HepG2 (cell line): ENCODE measurements at regions not wholly inside any gene's neighbourhood (a gene's known extent, or its start where the extent isn't known, plus 50 kb on each side); places are given as distances from the start of the nearest gene placed in this dataset.

Source experiments
- ATAC-seq: fragments of 200-7000 bp; cut with Tn5 transposase; 3 replicates; pipeline ENCODE4 v1.9.1; 2020; ENCODE audit warnings: mild to moderate bottlenecking, moderate library complexity
- BruUV-seq: library from RNA; stranded (reverse); fragments of 400-500 nt; replicated peaks from 2 replicates; lab custom pipeline; 2021; lab: Mats Ljungman, UMichigan
- CTCF ChIA-PET: fragments of 300-600 bp; formaldehyde crosslinking; extraction: SDS; loops from one replicate; lab custom pipeline; 2021; ENCODE audit warnings: low total read pairs, inconsistent platforms, low intra/inter-chr PET ratio; lab: Yijun Ruan, JAX
- POLR2A ChIA-PET: fragments of 350-600 bp; sonication (Branson Sonifier 250); formaldehyde crosslinking; loops from one replicate; lab custom pipeline; 2020; ENCODE audit warnings: antibody characterized with exemption, inconsistent platforms; lab: Yijun Ruan, JAX
- DNase-seq: peaks from one replicate; pipeline ENCODE4 v3.0.0-alpha.2; 2015; ENCODE audit warnings: low spot score
- FAIRE-seq: peaks from 3 replicates; lab custom pipeline; 2011; peaks lifted over from hg19 to GRCh38; lab: Jason Lieb, UNC
- H2AFZ ChIP-seq: one replicate; pipeline ENCODE4 v1.6.1; 2011; ENCODE audit warnings: low read length, inconsistent platforms
- H3K27ac ChIP-seq: fragments of 300-600 bp; 3 replicates; pipeline ENCODE4 v1.8.0; 2011; ENCODE audit warnings: mixed run types, mild to moderate bottlenecking, mixed read lengths, low read length, inconsistent platforms; ENCODE audit not compliant: insufficient read depth; ENCODE audit errors: extremely low read length
- H3K27me3 ChIP-seq, 2 experiments: fragments of 200-600 bp in 1 of 2; 2 replicates in 1 of 2; 3 replicates in 1 of 2; pipeline versions ENCODE4 v1.6.0 to v1.8.0; 2011; ENCODE audit warnings: low read length in 2 of 2, mild to moderate bottlenecking in 2 of 2, moderate library complexity in 2 of 2, inconsistent platforms in 1 of 2; ENCODE audit not compliant: insufficient read depth in 2 of 2, control insufficient read depth in 1 of 2
- H3K36me3 ChIP-seq, 2 experiments: fragments of 200-600 bp in 1 of 2; replicated peaks in 1 of 2; 2 replicates in 1 of 2; 3 replicates in 1 of 2; pipeline versions ENCODE4 v1.5.1 to v1.8.0; 2011; ENCODE audit warnings: low read length in 2 of 2, inconsistent platforms in 1 of 2; ENCODE audit not compliant: insufficient read depth in 2 of 2, control insufficient read depth in 1 of 2
- H3K4me1 ChIP-seq: 2 replicates; pipeline ENCODE4 v1.5.1; 2012; ENCODE audit warnings: low read length, inconsistent platforms; ENCODE audit not compliant: insufficient read depth
- H3K4me2 ChIP-seq: 2 replicates; pipeline ENCODE4 v1.6.0; 2011; ENCODE audit warnings: low read depth, low read length, inconsistent platforms
- H3K4me3 ChIP-seq, 3 experiments: fragments of 200-600 bp in 1 of 3; sonication (generic), shearing (Covaris generic) in 1 of 3; replicated peaks in 1 of 3; 2 replicates each; pipeline ENCODE4 v1.5.1; 2011 to 2016; ENCODE audit warnings: low read length in 3 of 3, inconsistent platforms in 2 of 3, low read depth in 2 of 3, mild to moderate bottlenecking in 2 of 3, control low read depth in 1 of 3, mixed read lengths in 1 of 3; ENCODE audit not compliant: insufficient read depth in 1 of 3
- H3K79me2 ChIP-seq: one replicate; pipeline ENCODE4 v1.6.1; 2011; ENCODE audit warnings: low read length, inconsistent platforms; ENCODE audit not compliant: insufficient read depth
- H3K9ac ChIP-seq: 2 replicates; pipeline ENCODE4 v1.6.0; 2011; ENCODE audit warnings: mild to moderate bottlenecking, low read depth, low read length, inconsistent platforms; ENCODE audit not compliant: insufficient read depth
- H3K9me3 ChIP-seq: 2 replicates; pipeline ENCODE4 v1.5.1; 2012; ENCODE audit warnings: mild to moderate bottlenecking, low read length
- H4K20me1 ChIP-seq: 2 replicates; pipeline ENCODE4 v1.6.0; 2011; ENCODE audit warnings: inconsistent platforms, mild to moderate bottlenecking, low read length, moderate library complexity; ENCODE audit not compliant: insufficient read depth
- BORCS8-MEF2B ChIP-seq: sonication (generic); formaldehyde crosslinking; IDR thresholded peaks from 2 replicates; pipeline ENCODE4 v1.8.0; 2022; ENCODE audit warnings: mild to moderate bottlenecking, missing genetic modification reagents
- CEBPB ChIP-seq: IDR thresholded peaks from 2 replicates; pipeline ENCODE4 v1.6.1; 2011; ENCODE audit warnings: low read depth, low read length, improper control_type of control experiment, borderline replicate concordance
- EED ChIP-seq: sonication (generic); formaldehyde crosslinking; IDR thresholded peaks from 2 replicates; pipeline ENCODE4 v1.5.0; 2020; ENCODE audit warnings: mild to moderate bottlenecking, missing genetic modification reagents
- NCOA1 ChIP-seq: sonication (generic); formaldehyde crosslinking; IDR thresholded peaks from 2 replicates; pipeline ENCODE4 v1.9.0; 2021; ENCODE audit warnings: missing genetic modification reagents
- ZNF136 ChIP-seq: sonication (generic); formaldehyde crosslinking; IDR thresholded peaks from 2 replicates; pipeline ENCODE4 v1.8.1; 2022; ENCODE audit warnings: low read depth, mild to moderate bottlenecking, moderate library complexity, missing genetic modification reagents
- ZNF225 ChIP-seq: sonication (generic); formaldehyde crosslinking; IDR thresholded peaks from 2 replicates; pipeline ENCODE4 v1.4.0; 2020; ENCODE audit warnings: mild to moderate bottlenecking, missing genetic modification reagents
- ZNF766 ChIP-seq: sonication (generic); formaldehyde crosslinking; IDR thresholded peaks from 2 replicates; pipeline ENCODE4 v1.5.0; 2020; ENCODE audit warnings: missing genetic modification reagents, borderline replicate concordance
- ZNF781 ChIP-seq: sonication (generic); formaldehyde crosslinking; IDR thresholded peaks from 2 replicates; pipeline ENCODE4 v1.5.1; 2020; ENCODE audit warnings: borderline replicate concordance, mild to moderate bottlenecking, missing genetic modification reagents; ENCODE audit errors: not compliant biosample characterization
- WGBS: methylation state at CpG from one replicate; pipeline ENCODE4 v1.1.6; 2017; ENCODE audit warnings: low lambda C conversion rate; 5-methylcytosine and 5-hydroxymethylcytosine counted together
- in situ Hi-C: cut with HindIII; loops from 2 replicates; pipeline ENCODE4 v1.10.0; 2017; ENCODE audit warnings: low pct_unique_long_range_greater_than_20kb; ENCODE audit not compliant: extremely low pct_ligation_motif_present
- intact Hi-C: fragments of 100-400 bp; cut with micrococcal nuclease; formaldehyde crosslinking; loops from one replicate; pipeline ENCODE4 v1.10.0; 2022; ENCODE audit not compliant: unreplicated experiment

GRCh38 chr9:113675475-113675941, 200.6 kb upstream of the ZNF618 start (continued):
- TF ChIP-seq ZNF225 (no peak), EED (CRISPR knock-in tag) (no peak), ZNF136 (CRISPR knock-in tag) (no peak), ZNF766 (CRISPR knock-in tag) (no peak), NCOA1 (CRISPR knock-in tag) (no peak), BORCS8-MEF2B (CRISPR knock-in tag) (no peak)

GRCh38 chr9:113677057-113677456, 199.1 kb upstream of the ZNF618 start:
- intact Hi-C loops (no loop called here), in situ Hi-C loops (no loop called here)
- Histone ChIP-seq H3K36me3 (no peaks in the 10 kb centered on the region), H3K9ac (no peak overlapping the region), H2AFZ (no peak overlapping the region), H3K4me3 (no peak overlapping the region), H3K27me3 (peaks cover 3 to 54% of the 10 kb centered on the region in 2 experiments; a peak in 3 of 5 replicates), H3K9me3 (no peaks in the 10 kb centered on the region), H3K27ac (no peak overlapping the region), H4K20me1 (no peaks in the 10 kb centered on the region), H3K4me1 (peaks cover 5% of the 10 kb centered on the region; the same call in 1 of the 2 replicates), H3K79me2 (no peaks in the 10 kb centered on the region), H3K4me2 (no peak overlapping the region)
- WGBS: 28% methylated on average over 8 of the region's 9 CpGs
- DNase-seq (no peak), FAIRE-seq (no peak), ATAC-seq (peak; percentile 64)
- CTCF ChIA-PET: no interaction called here
- TF ChIP-seq CEBPB: 0 out of 2 replicates have a peak, but pooled peaks have one; percentile 39
- no peak for TF ChIP-seq ZNF781 (CRISPR knock-in tag)
- TF ChIP-seq EED (CRISPR knock-in tag): no peak
- POLR2A ChIA-PET: no interaction called here
- BruUV-seq: no TSS peak
